ENCODE measurements at regions not wholly inside any gene's neighbourhood (a gene's known extent, or its start where the extent isn't known, plus 50 kb on each side); places are given as distances from the start of the nearest gene placed in this dataset.
A peak's percentile ranks its signal among the peaks of the same experiment; 100 is the strongest.

GRCh38 chr15:29323557-29323956, 53.9 kb upstream of the NSMCE3 start:
- H3K4me1 ChIP-seq, result no peaks in the 10 kb centered on the region
- DNase-seq (ENCODE audit: low read depth in 1 of 2, low spot score in 1 of 2) (no peak), ATAC-seq (no peak), FAIRE-seq (no peak)
- H3K9me3 ChIP-seq, result peaks cover 20% of the 10 kb centered on the region; the same call in 2 of the 3 replicates
- H3K4me2 ChIP-seq, result no peak overlapping the region
- 43% methylated on average over 1 of the region's 1 CpG for WGBS (ENCODE audit: missing lambda C conversion rate)
- TF ChIP-seq ESRRA (IDR thresholded peaks at IDR 0.05; ENCODE audit: borderline replicate concordance, low read length) (no peak), SMC3 (IDR thresholded peaks at IDR 0.05) (no peak), RARB (CRISPR knock-in tag; IDR thresholded peaks at IDR 0.05) (no peak), ZFP36 (IDR thresholded peaks at IDR 0.05; ENCODE audit: borderline replicate concordance, partially characterized antibody) (no peak), MAZ (IDR thresholded peaks at IDR 0.05; ENCODE audit: borderline replicate concordance, low read depth, low read length) (no peak), CHD4 (IDR thresholded peaks at IDR 0.05; ENCODE audit: borderline replicate concordance) (no peak), HES2 (IDR thresholded peaks at IDR 0.05) (no peak), POLR2AphosphoS2 (conservative IDR thresholded peaks at IDR 0.05; ENCODE audit: low read length) (no peak), SREBF2 (IDR thresholded peaks at IDR 0.05) (no peak), RFX5 (IDR thresholded peaks at IDR 0.05) (no peak), HOXB13 (CRISPR knock-in tag; IDR thresholded peaks at IDR 0.05; ENCODE audit: low read depth) (no peak), PBX3 (IDR thresholded peaks at IDR 0.05) (no peak), TFCP2L1 (CRISPR knock-in tag; IDR thresholded peaks at IDR 0.05) (no peak), NFE2L2 (conservative IDR thresholded peaks at IDR 0.05; ENCODE audit: low read length) (no peak), CHD2 (IDR thresholded peaks at IDR 0.05; ENCODE audit: low read length, partially characterized antibody) (no peak), KDM5A (IDR thresholded peaks at IDR 0.05) (no peak), FOSB (CRISPR knock-in tag; IDR thresholded peaks at IDR 0.05) (no peak), NPAS2 (CRISPR knock-in tag; IDR thresholded peaks at IDR 0.05; ENCODE audit: borderline replicate concordance) (no peak), REST (IDR thresholded peaks at IDR 0.05) (no peak)
- POLR2A ChIA-PET, result no interaction called here
- H3K4me3 ChIP-seq, result no peak overlapping the region
- no peak overlapping the region for H3K27ac ChIP-seq
- CTCF ChIA-PET, result interaction anchor here (1.0 to 1.2 kb wide), 3 partner anchors 10 to 35 kb away, joined by 3 read pairs; no protein-coding TSS in a partner anchor

GRCh38 chr15:29322415-29322814, 52.8 kb upstream of the NSMCE3 start:
- no peak overlapping the region for H3K4me3 ChIP-seq
- no peaks in the 10 kb centered on the region for H3K4me1 ChIP-seq
- CTCF ChIA-PET, result interaction anchor here (1.0 kb wide), 1 partner anchor 9 kb away, joined by 3 read pairs; no protein-coding TSS in a partner anchor
- ATAC-seq (no peak), FAIRE-seq (peak; percentile 51), DNase-seq (ENCODE audit: low read depth in 1 of 2, low spot score in 1 of 2) (no peak)
- H3K4me2 ChIP-seq, result no peak overlapping the region
- no peak overlapping the region for H3K27ac ChIP-seq
- H3K9me3 ChIP-seq, result peaks cover 20% of the 10 kb centered on the region; the same call in 2 of the 3 replicates
- no peak for TF ChIP-seq RARB (CRISPR knock-in tag; IDR thresholded peaks at IDR 0.05)
- no peak for TF ChIP-seq CBX8 (IDR thresholded peaks at IDR 0.05)
- TF ChIP-seq ESRRA (IDR thresholded peaks at IDR 0.05; ENCODE audit: borderline replicate concordance, low read length), result no peak
- TF ChIP-seq HES2 (IDR thresholded peaks at IDR 0.05), result no peak
- TF ChIP-seq HEYL (CRISPR knock-in tag; IDR thresholded peaks at IDR 0.05), result no peak
- no peak for TF ChIP-seq POLR2AphosphoS2 (conservative IDR thresholded peaks at IDR 0.05; ENCODE audit: low read length)
- no peak for TF ChIP-seq HMGXB4 (CRISPR knock-in tag; IDR thresholded peaks at IDR 0.05; ENCODE audit: borderline replicate concordance)
- TF ChIP-seq KDM1A (IDR thresholded peaks at IDR 0.05; ENCODE audit: low read depth), result no peak
- TF ChIP-seq GATA3 (IDR thresholded peaks at IDR 0.05; ENCODE audit: borderline replicate concordance), result no peak
- WGBS (ENCODE audit: missing lambda C conversion rate), result 7% methylated on average over 6 of the region's 6 CpGs
- POLR2A ChIA-PET, result no interaction called here
